C4-2B (cell line): ENCODE measurements at regions not wholly inside any gene's neighbourhood (a gene's known extent, or its start where the extent isn't known, plus 50 kb on each side); places are given as distances from the start of the nearest gene placed in this dataset.

Experiments used
- H3K27ac ChIP-seq: fragments of 450-650 bp; 2 replicates; pipeline ENCODE4 v1.5.1; 2017
- ZFX ChIP-seq: fragments of 450-650 bp; IDR thresholded peaks from 2 replicates; pipeline ENCODE4 v1.6.1; 2017
- TF ChIP-seq, protein P1 (sequence below): fragments of 450-650 bp; conservative IDR thresholded peaks from 2 replicates; pipeline ENCODE4 v1.5.1; 2017; ENCODE audit warnings: mild to moderate bottlenecking

DNA sequence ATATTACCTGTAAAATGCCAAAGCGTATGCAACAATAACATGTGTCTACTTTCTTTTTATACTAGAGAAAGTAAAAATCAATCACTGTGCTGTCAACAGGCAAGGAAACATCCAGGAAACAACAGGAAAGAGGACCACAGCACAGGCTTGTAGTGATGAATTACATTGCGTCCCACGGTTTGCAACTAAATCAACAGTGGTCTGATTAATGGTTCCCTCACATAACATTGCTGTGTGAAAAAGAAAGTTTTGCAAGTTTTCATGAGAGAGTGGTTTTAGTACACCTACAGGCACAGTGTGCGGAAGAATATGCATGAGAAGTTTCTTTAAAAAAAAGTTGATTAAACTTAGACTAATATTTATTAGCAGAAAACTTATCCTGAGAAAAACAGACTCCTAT, 329.5 kb upstream of the HSF2 start:
- no peak for TF ChIP-seq ZFX
- TF ChIP-seq, protein P1, sequence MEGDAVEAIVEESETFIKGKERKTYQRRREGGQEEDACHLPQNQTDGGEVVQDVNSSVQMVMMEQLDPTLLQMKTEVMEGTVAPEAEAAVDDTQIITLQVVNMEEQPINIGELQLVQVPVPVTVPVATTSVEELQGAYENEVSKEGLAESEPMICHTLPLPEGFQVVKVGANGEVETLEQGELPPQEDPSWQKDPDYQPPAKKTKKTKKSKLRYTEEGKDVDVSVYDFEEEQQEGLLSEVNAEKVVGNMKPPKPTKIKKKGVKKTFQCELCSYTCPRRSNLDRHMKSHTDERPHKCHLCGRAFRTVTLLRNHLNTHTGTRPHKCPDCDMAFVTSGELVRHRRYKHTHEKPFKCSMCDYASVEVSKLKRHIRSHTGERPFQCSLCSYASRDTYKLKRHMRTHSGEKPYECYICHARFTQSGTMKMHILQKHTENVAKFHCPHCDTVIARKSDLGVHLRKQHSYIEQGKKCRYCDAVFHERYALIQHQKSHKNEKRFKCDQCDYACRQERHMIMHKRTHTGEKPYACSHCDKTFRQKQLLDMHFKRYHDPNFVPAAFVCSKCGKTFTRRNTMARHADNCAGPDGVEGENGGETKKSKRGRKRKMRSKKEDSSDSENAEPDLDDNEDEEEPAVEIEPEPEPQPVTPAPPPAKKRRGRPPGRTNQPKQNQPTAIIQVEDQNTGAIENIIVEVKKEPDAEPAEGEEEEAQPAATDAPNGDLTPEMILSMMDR = no peak
- H3K27ac ChIP-seq = no peak overlapping the region

DNA sequence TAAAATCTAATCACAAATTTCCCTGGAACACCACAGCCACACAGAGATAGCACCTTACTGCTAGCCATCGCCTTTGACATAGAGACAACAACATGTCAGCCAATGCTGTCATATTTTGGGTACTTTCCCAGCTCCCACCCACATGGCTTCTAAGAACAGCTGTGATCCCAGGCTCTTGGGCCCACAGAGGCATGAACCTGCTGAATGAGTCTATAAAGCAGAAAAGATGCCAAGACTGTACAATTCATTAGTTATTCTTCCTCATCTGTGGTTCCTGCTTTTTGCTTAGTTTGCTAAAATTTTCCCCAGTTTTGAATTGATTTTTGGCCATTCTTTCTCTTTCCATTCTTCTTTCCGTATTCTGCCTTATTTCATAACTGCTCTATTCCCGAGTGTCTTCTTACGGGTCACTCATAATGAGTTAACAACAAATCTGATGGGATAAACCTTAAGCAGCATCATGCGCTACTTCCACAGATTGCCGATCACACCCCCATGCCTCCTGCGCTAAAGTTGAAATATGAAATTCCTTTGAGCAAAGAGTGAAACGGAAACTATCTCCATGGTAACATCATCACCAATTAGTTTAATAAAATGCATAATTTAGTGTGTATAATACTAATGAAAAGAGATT, 327.3 kb upstream of the HSF2 start:
- H3K27ac ChIP-seq = no peak overlapping the region
- TF ChIP-seq ZFX = no peak
- TF ChIP-seq, protein P1 = no peak

DNA sequence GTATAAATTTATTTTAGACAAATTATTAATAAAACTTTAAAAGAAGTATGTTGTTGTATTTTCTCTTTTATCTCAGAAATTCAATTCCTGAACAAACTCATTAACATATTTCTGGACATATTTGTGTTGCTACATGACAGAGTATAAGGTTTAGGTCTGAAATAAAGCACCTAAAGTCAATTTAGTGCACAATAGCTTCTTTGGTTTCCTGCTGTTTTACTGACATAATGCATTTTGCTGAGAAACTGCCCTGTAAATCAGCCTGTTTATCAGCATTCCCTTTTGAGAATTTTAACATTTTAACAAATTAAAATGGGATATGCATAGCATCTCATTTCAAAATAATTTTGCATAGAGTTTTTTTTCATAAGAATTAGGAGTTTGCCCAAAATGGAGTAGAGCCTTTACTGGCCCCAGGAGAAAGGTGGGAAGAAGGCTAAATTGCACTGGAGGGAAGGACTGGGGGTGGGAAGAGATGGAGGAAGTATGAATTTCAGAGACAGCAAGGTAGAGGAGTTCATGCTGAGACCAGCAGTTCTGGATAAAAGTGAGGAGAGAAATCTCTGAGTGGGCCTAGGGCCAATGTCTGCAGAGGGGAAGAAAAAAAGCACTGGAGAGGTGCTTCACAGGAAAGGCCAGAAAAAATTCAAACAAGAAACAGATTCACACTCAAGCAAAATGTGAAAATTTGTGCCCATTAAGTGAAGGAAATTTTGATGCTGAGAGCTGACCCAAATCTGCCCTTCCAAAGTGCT, 324.2 kb upstream of the HSF2 start:
- no peak overlapping the region for H3K27ac ChIP-seq
- no peak for TF ChIP-seq ZFX
- TF ChIP-seq, protein P1 = no peak

- TF ChIP-seq, protein P1 = no peak
- no peak for TF ChIP-seq ZFX
- no peak overlapping the region for H3K27ac ChIP-seq
These were observed 323.5 kb upstream of the HSF2 start for GRCh38 chr6:122075917-122076316.

GRCh38 chr6:122077603-122078002, 321.8 kb upstream of the HSF2 start:
- no peak for TF ChIP-seq ZFX
- TF ChIP-seq, protein P1 = no peak
- H3K27ac ChIP-seq = no peak overlapping the region

- TF ChIP-seq, protein P1 = no peak
- TF ChIP-seq ZFX = no peak
- no peak overlapping the region for H3K27ac ChIP-seq
These were observed 321.0 kb upstream of the HSF2 start for GRCh38 chr6:122078481-122078880.

DNA sequence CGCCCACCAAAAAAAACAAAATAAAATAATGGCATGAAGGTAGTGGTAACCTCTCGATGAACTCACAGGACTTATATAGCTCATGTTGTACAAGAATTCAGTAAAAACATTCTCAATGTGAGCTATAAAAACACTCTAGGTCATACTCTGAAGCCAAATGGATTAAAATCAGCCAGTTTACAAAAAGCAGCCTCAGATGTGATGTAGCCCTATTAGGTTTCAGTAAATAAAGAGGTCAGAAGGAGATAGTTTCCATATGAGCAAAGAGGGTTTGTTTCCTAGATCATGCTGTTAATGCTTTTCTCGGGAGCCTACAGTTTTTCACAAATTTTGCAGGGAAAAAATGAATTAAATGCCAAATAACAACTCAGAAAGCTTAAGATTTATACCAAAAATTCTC, 319.5 kb upstream of the HSF2 start:
- no peak overlapping the region for H3K27ac ChIP-seq
- TF ChIP-seq, protein P1 = no peak
- TF ChIP-seq ZFX = no peak
